ENCODE measurements at regions not wholly inside any gene's neighbourhood (a gene's known extent, or its start where the extent isn't known, plus 50 kb on each side); places are given as distances from the start of the nearest gene placed in this dataset.

DNA sequence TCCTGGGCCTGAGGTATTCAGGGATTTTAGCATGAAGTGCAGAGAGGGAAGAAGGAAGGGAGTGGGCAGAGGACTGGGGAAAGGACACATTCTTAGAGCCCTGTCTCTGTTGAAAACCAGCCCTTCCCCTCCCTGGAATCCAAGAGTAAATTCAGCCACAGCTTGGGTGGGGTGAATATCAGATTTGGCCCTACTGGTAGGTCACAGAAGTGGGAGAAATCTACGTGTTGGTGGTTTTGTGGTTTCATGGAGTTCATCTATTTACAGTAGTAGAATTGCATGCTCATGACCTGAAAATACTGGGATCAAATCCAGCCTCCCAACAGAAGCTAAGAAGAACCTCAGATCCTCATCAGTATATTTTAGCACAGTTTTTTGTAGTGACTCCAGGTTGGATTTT is 404.4 kb downstream of the BMP2 start:
- no peak for DNase-seq
- H3K4me2 ChIP-seq (ENCODE audit: low read depth, low read length) = no peak overlapping the region
- POLR2A ChIA-PET (ENCODE audit: unreplicated experiment) = no interaction called here
- dilution Hi-C loops (cut with HindIII; ENCODE audit: low sequenced_read_pairs, unreplicated experiment) (no loop called here), intact Hi-C loops (cut with micrococcal nuclease) (no loop called here), in situ Hi-C loops (cut with MboI; ENCODE audit: low sequenced_read_pairs) (no loop called here)
- no peak overlapping the region for H2BK20ac ChIP-seq (ENCODE audit: low read depth, low read length)
- H3K4me3 ChIP-seq (ENCODE audit: insufficient read depth, low read depth, low read length) = no peak overlapping the region
- CTCF ChIA-PET = no interaction called here
- H3K27me3 ChIP-seq (ENCODE audit: control insufficient read depth, insufficient read depth, low read length) = no peaks in the 10 kb centered on the region
- H3K36me3 ChIP-seq (ENCODE audit: control insufficient read depth, insufficient read depth, low read length) = no peaks in the 10 kb centered on the region
- no peak overlapping the region for H4K91ac ChIP-seq (ENCODE audit: insufficient read depth, low read depth, low read length)
- no peaks in the 10 kb centered on the region for H3K79me1 ChIP-seq (ENCODE audit: low read depth in 1 of 2, low read length in 2 of 2)
- TF ChIP-seq, protein P1, sequence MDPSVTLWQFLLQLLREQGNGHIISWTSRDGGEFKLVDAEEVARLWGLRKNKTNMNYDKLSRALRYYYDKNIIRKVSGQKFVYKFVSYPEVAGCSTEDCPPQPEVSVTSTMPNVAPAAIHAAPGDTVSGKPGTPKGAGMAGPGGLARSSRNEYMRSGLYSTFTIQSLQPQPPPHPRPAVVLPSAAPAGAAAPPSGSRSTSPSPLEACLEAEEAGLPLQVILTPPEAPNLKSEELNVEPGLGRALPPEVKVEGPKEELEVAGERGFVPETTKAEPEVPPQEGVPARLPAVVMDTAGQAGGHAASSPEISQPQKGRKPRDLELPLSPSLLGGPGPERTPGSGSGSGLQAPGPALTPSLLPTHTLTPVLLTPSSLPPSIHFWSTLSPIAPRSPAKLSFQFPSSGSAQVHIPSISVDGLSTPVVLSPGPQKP (IDR thresholded peaks at IDR 0.05; ENCODE audit: borderline replicate concordance, low read depth, low read length) = no peak
- TF ChIP-seq CHD1 (IDR thresholded peaks at IDR 0.05; ENCODE audit: low read depth, low read length) = no peak
- TF ChIP-seq POLR2A (IDR thresholded peaks at IDR 0.05; ENCODE audit: low read depth, low read length) = no peak
- TF ChIP-seq, protein P2, sequence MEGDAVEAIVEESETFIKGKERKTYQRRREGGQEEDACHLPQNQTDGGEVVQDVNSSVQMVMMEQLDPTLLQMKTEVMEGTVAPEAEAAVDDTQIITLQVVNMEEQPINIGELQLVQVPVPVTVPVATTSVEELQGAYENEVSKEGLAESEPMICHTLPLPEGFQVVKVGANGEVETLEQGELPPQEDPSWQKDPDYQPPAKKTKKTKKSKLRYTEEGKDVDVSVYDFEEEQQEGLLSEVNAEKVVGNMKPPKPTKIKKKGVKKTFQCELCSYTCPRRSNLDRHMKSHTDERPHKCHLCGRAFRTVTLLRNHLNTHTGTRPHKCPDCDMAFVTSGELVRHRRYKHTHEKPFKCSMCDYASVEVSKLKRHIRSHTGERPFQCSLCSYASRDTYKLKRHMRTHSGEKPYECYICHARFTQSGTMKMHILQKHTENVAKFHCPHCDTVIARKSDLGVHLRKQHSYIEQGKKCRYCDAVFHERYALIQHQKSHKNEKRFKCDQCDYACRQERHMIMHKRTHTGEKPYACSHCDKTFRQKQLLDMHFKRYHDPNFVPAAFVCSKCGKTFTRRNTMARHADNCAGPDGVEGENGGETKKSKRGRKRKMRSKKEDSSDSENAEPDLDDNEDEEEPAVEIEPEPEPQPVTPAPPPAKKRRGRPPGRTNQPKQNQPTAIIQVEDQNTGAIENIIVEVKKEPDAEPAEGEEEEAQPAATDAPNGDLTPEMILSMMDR (conservative IDR thresholded peaks at IDR 0.05; ENCODE audit: low read depth, low read length) = no peak
- no peaks in the 10 kb centered on the region for H4K20me1 ChIP-seq (ENCODE audit: insufficient read depth, low read length)
- no peak overlapping the region for H2BK15ac ChIP-seq (ENCODE audit: low read depth, low read length)
- no peak for ATAC-seq (ENCODE audit: low read depth)
- no peak overlapping the region for H2AK9ac ChIP-seq (replicated peaks; ENCODE audit: low read depth, low read length, poor library complexity)
- H3K56ac ChIP-seq (ENCODE audit: extremely low read depth, insufficient read depth, low read length) = no peak overlapping the region
- H3K4me1 ChIP-seq (ENCODE audit: control insufficient read depth, insufficient read depth, low read length) = no peaks in the 10 kb centered on the region
- no peak overlapping the region for H3K4ac ChIP-seq (ENCODE audit: low read depth, low read length)
- no peak overlapping the region for H2BK120ac ChIP-seq (ENCODE audit: low read depth, low read length)
- H3K18ac ChIP-seq (ENCODE audit: low read depth, low read length) = no peak overlapping the region
- H3K9ac ChIP-seq (ENCODE audit: low read depth, low read length) = no peak overlapping the region
- no CpG with 5 or more reads among the region's 1 CpG for WGBS, 2 experiments (ENCODE audit: extremely low coverage in 2 of 2, insufficient read length in 1 of 2)
- no peak overlapping the region for H3K14ac ChIP-seq (replicated peaks; ENCODE audit: low read depth, low read length)
- H2AFZ ChIP-seq (replicated peaks; ENCODE audit: low read length, poor library complexity) = no peak overlapping the region
- no peaks in the 10 kb centered on the region for H3K9me1 ChIP-seq (ENCODE audit: insufficient read depth, low read length)
- H3K27ac ChIP-seq (ENCODE audit: insufficient read depth, low read length) = no peak overlapping the region
- no peaks in the 10 kb centered on the region for H3K9me3 ChIP-seq (ENCODE audit: control insufficient read depth, insufficient read depth, low read length)
- no peak overlapping the region for H4K5ac ChIP-seq (ENCODE audit: low read depth, low read length)
- no peak overlapping the region for H2BK5ac ChIP-seq (ENCODE audit: low read depth, low read length, poor library complexity, severe bottlenecking)
- BruUV-seq (replicated peaks) = no TSS peak
- H2AK5ac ChIP-seq (ENCODE audit: low read depth, low read length) = no peak overlapping the region
- no peak overlapping the region for H4K8ac ChIP-seq (ENCODE audit: low read depth in 2 of 2, low read length in 2 of 2)
- no peak overlapping the region for H3K23ac ChIP-seq (ENCODE audit: low read depth, low read length)
